ENCODE measurements at regions not wholly inside any gene's neighbourhood (a gene's known extent, or its start where the extent isn't known, plus 50 kb on each side); places are given as distances from the start of the nearest gene placed in this dataset.

GRCh38 chr3:117963858-117964257, 1070.8 kb downstream of the IGSF11 start (continued):
- TF ChIP-seq TOX (CRISPR knock-in tag; IDR thresholded peaks at IDR 0.05; ENCODE audit: borderline replicate concordance) (no peak), PATZ1 (CRISPR knock-in tag; IDR thresholded peaks at IDR 0.05; ENCODE audit: borderline replicate concordance) (no peak), ZC3H10 (CRISPR knock-in tag; IDR thresholded peaks at IDR 0.05) (no peak), TSHZ2 (CRISPR knock-in tag; IDR thresholded peaks at IDR 0.05) (no peak), ARNTL (CRISPR knock-in tag; IDR thresholded peaks at IDR 0.05; ENCODE audit: borderline replicate concordance, low read depth) (no peak)

GRCh38 chr3:117964814-117965213, 1069.8 kb downstream of the IGSF11 start:
- no peak for ATAC-seq
- no peak for TF ChIP-seq ZNF8 (CRISPR knock-in tag; IDR thresholded peaks at IDR 0.05)
- no peak for TF ChIP-seq CREB5 (CRISPR knock-in tag; IDR thresholded peaks at IDR 0.05; ENCODE audit: low read depth)
- no peak for TF ChIP-seq PATZ1 (CRISPR knock-in tag; IDR thresholded peaks at IDR 0.05; ENCODE audit: borderline replicate concordance)
- no peak for TF ChIP-seq TCF4 (CRISPR knock-in tag; IDR thresholded peaks at IDR 0.05; ENCODE audit: borderline replicate concordance)
- no peak for TF ChIP-seq ZFP3 (CRISPR knock-in tag; IDR thresholded peaks at IDR 0.05)

- ATAC-seq: no peak
- no peak for TF ChIP-seq ARNTL (CRISPR knock-in tag; IDR thresholded peaks at IDR 0.05; ENCODE audit: borderline replicate concordance, low read depth)
- no peak for TF ChIP-seq ZNF70 (CRISPR knock-in tag; IDR thresholded peaks at IDR 0.05)
- no peak for TF ChIP-seq ISL1 (CRISPR knock-in tag; IDR thresholded peaks at IDR 0.05)
- no peak for TF ChIP-seq OSR1 (CRISPR knock-in tag; IDR thresholded peaks at IDR 0.05)
- no peak for TF ChIP-seq ESRRG (CRISPR knock-in tag; IDR thresholded peaks at IDR 0.05)
- TF ChIP-seq RARB (CRISPR knock-in tag; IDR thresholded peaks at IDR 0.05): no peak
- no peak for TF ChIP-seq PPARA (CRISPR knock-in tag; IDR thresholded peaks at IDR 0.05; ENCODE audit: borderline replicate concordance)
- TF ChIP-seq CREB5 (CRISPR knock-in tag; IDR thresholded peaks at IDR 0.05; ENCODE audit: low read depth): no peak
- no peak for TF ChIP-seq GLIS3 (CRISPR knock-in tag; IDR thresholded peaks at IDR 0.05)
- TF ChIP-seq ZNF8 (CRISPR knock-in tag; IDR thresholded peaks at IDR 0.05): no peak
- no peak for TF ChIP-seq POU6F1 (CRISPR knock-in tag; IDR thresholded peaks at IDR 0.05; ENCODE audit: borderline replicate concordance, low read depth)
- TF ChIP-seq ZFP3 (CRISPR knock-in tag; IDR thresholded peaks at IDR 0.05): no peak
- no peak for TF ChIP-seq PATZ1 (CRISPR knock-in tag; IDR thresholded peaks at IDR 0.05; ENCODE audit: borderline replicate concordance)
- TF ChIP-seq TCF4 (CRISPR knock-in tag; IDR thresholded peaks at IDR 0.05; ENCODE audit: borderline replicate concordance): no peak
- no peak for TF ChIP-seq CSRNP3 (CRISPR knock-in tag; IDR thresholded peaks at IDR 0.05)
- TF ChIP-seq ZFP30 (CRISPR knock-in tag; IDR thresholded peaks at IDR 0.05): no peak
Measured at GRCh38 chr3:117977504-117978228, 1057.0 kb downstream of the IGSF11 start.

All from SK-N-SH treated with all-trans-retinoic acid at 6 μM for 48 hours (cell line).